ENCODE measurements at regions not wholly inside any gene's neighbourhood (a gene's known extent, or its start where the extent isn't known, plus 50 kb on each side); places are given as distances from the start of the nearest gene placed in this dataset.

GRCh38 chr13:107209824-107210722 lies 642.1 kb upstream of the ARGLU1 start:
- no peak for TF ChIP-seq KDM1A (IDR thresholded peaks at IDR 0.05)
- TF ChIP-seq ATF3 (IDR thresholded peaks at IDR 0.05): no peak
- TF ChIP-seq ATF3 (CRISPR knock-in tag; conservative IDR thresholded peaks at IDR 0.05): no peak
- no peak for TF ChIP-seq CTCF (IDR thresholded peaks at IDR 0.05 in 2 of 3, conservative IDR thresholded peaks at IDR 0.05 in 1 of 3; ENCODE audit: insufficient read depth in 2 of 3, low read depth in 1 of 3, low read length in 3 of 3)
- TF ChIP-seq ADNP (tag; IDR thresholded peaks at IDR 0.05): no peak
- TF ChIP-seq ZNF24 (IDR thresholded peaks at IDR 0.05): no peak
- no peak for TF ChIP-seq ARHGAP35 (IDR thresholded peaks at IDR 0.05; ENCODE audit: partially characterized antibody)
- no peak for TF ChIP-seq YY1 (IDR thresholded peaks at IDR 0.05; ENCODE audit: borderline replicate concordance in 1 of 3, control insufficient read depth in 1 of 3, extremely low read depth in 1 of 3, insufficient read depth in 3 of 3, insufficient read length in 1 of 3, insufficient replicate concordance in 2 of 3, low read depth in 1 of 3, low read length in 2 of 3)
- TF ChIP-seq EP300 (IDR thresholded peaks at IDR 0.05; ENCODE audit: low read length): no peak
- no peak for TF ChIP-seq DNMT1 (IDR thresholded peaks at IDR 0.05)
- TF ChIP-seq NFIC (IDR thresholded peaks at IDR 0.05): no peak
- TF ChIP-seq RBBP5 (IDR thresholded peaks at IDR 0.05; ENCODE audit: borderline replicate concordance, insufficient read depth, low read length, poor library complexity, severe bottlenecking): no peak

All from K562 (cell line).